ENCODE measurements at regions not wholly inside any gene's neighbourhood (a gene's known extent, or its start where the extent isn't known, plus 50 kb on each side); places are given as distances from the start of the nearest gene placed in this dataset.
A peak's percentile ranks its signal among the peaks of the same experiment; 100 is the strongest.
"Not testable (repeated sequence)": the region's sequence is repeated elsewhere in the genome, so short reads cannot be mapped to it uniquely, and the experiment has no call there.

GRCh38 chr10:22079921-22080320 is 76.4 kb upstream of the DNAJC1 start:
- DNase-seq = not testable (repeated sequence)

- no peak for DNase-seq
Observed at GRCh38 chr10:22071332-22071731, 67.8 kb upstream of the DNAJC1 start.

GRCh38 chr10:22067091-22067490 is 63.6 kb upstream of the DNAJC1 start:
- DNase-seq = no peak

GRCh38 chr10:22060984-22061383 is 57.5 kb upstream of the DNAJC1 start:
- DNase-seq = peak; percentile 13 to 39

- no peak for DNase-seq
Observed at GRCh38 chr10:22058201-22058600, 54.7 kb upstream of the DNAJC1 start.

- DNase-seq = no peak
Observed at GRCh38 chr10:22054961-22055360, 51.4 kb upstream of the DNAJC1 start.
